ENCODE measurements at regions not wholly inside any gene's neighbourhood (a gene's known extent, or its start where the extent isn't known, plus 50 kb on each side); places are given as distances from the start of the nearest gene placed in this dataset.

- Histone ChIP-seq H3K4me3 (ENCODE audit: low read length) (no peak overlapping the region), H3K4me2 (ENCODE audit: low read length) (no peak overlapping the region), H3K9me2 (replicated peaks; ENCODE audit: low read length) (no peaks in the 10 kb centered on the region), H3K36me3 (ENCODE audit: low read depth, low read length) (no peaks in the 10 kb centered on the region), H3F3A (ENCODE audit: low read length, unreplicated experiment) (no peaks in the 10 kb centered on the region), H3K9me3 (ENCODE audit: low read length) (no peaks in the 10 kb centered on the region), H3K27ac (ENCODE audit: low read length) (no peak overlapping the region), H4K20me1 (ENCODE audit: low read length) (no peaks in the 10 kb centered on the region), H3K4me1 (ENCODE audit: insufficient read depth, low read length) (no peaks in the 10 kb centered on the region), H3K79me2 (ENCODE audit: low read length) (no peaks in the 10 kb centered on the region), H3K9ac (ENCODE audit: low read length) (no peak overlapping the region), H3K27me3 (ENCODE audit: low read length) (peaks cover 29% of the 10 kb centered on the region), H2AFZ (ENCODE audit: low read length) (no peak overlapping the region)
- ChIA-PET POLR2A (ENCODE audit: unreplicated experiment) (no interaction called here), CTCF (no interaction called here)
- DNase-seq (no peak), ATAC-seq (no peak)
- no TSS peak for BruUV-seq (replicated peaks)
- intact Hi-C loops (cut with micrococcal nuclease): no loop called here
- TF ChIP-seq EZH2phosphoT487 (IDR thresholded peaks at IDR 0.05; ENCODE audit: borderline replicate concordance, low read length) (no peak), EZH2 (IDR thresholded peaks at IDR 0.05; ENCODE audit: low read length, unreplicated experiment) (no peak), CTCF (conservative IDR thresholded peaks at IDR 0.05; ENCODE audit: low read depth, low read length) (no peak)
These were observed 843.4 kb downstream of the TBC1D22A start for GRCh38 chr22:47605886-47606285.

GRCh38 chr22:47605441-47605840 is 843.0 kb downstream of the TBC1D22A start:
- Histone ChIP-seq H3K79me2 (ENCODE audit: low read length) (no peaks in the 10 kb centered on the region), H3F3A (ENCODE audit: low read length, unreplicated experiment) (no peaks in the 10 kb centered on the region), H3K9me2 (replicated peaks; ENCODE audit: low read length) (no peaks in the 10 kb centered on the region), H3K4me2 (ENCODE audit: low read length) (no peak overlapping the region), H3K9ac (ENCODE audit: low read length) (no peak overlapping the region), H3K27ac (ENCODE audit: low read length) (no peak overlapping the region), H3K27me3 (ENCODE audit: low read length) (peaks cover 29% of the 10 kb centered on the region), H4K20me1 (ENCODE audit: low read length) (no peaks in the 10 kb centered on the region), H2AFZ (ENCODE audit: low read length) (no peak overlapping the region), H3K9me3 (ENCODE audit: low read length) (no peaks in the 10 kb centered on the region), H3K4me1 (ENCODE audit: insufficient read depth, low read length) (no peaks in the 10 kb centered on the region), H3K36me3 (ENCODE audit: low read depth, low read length) (no peaks in the 10 kb centered on the region), H3K4me3 (ENCODE audit: low read length) (no peak overlapping the region)
- TF ChIP-seq EZH2 (IDR thresholded peaks at IDR 0.05; ENCODE audit: low read length, unreplicated experiment) (no peak), EZH2phosphoT487 (IDR thresholded peaks at IDR 0.05; ENCODE audit: borderline replicate concordance, low read length) (no peak), CTCF (conservative IDR thresholded peaks at IDR 0.05; ENCODE audit: low read depth, low read length) (no peak)
- CTCF ChIA-PET: no interaction called here
- DNase-seq (no peak), ATAC-seq (no peak)
- intact Hi-C loops (cut with micrococcal nuclease): no loop called here
- BruUV-seq (replicated peaks): no TSS peak
- POLR2A ChIA-PET (ENCODE audit: unreplicated experiment): no interaction called here

GRCh38 chr22:47604563-47604962 is 842.1 kb downstream of the TBC1D22A start:
- peaks cover 29% of the 10 kb centered on the region for H3K27me3 ChIP-seq (ENCODE audit: low read length)
- H3K4me3 ChIP-seq (ENCODE audit: low read length): no peak overlapping the region
- no peaks in the 10 kb centered on the region for H3K4me1 ChIP-seq (ENCODE audit: insufficient read depth, low read length)
- ChIA-PET CTCF (no interaction called here), POLR2A (ENCODE audit: unreplicated experiment) (no interaction called here)
- H3F3A ChIP-seq (ENCODE audit: low read length, unreplicated experiment): no peaks in the 10 kb centered on the region
- H3K9ac ChIP-seq (ENCODE audit: low read length): no peak overlapping the region
- DNase-seq (no peak), ATAC-seq (no peak)
- no peaks in the 10 kb centered on the region for H4K20me1 ChIP-seq (ENCODE audit: low read length)
- no peak for TF ChIP-seq EZH2 (IDR thresholded peaks at IDR 0.05; ENCODE audit: low read length, unreplicated experiment)
- TF ChIP-seq EZH2phosphoT487 (IDR thresholded peaks at IDR 0.05; ENCODE audit: borderline replicate concordance, low read length): no peak
- no peak for TF ChIP-seq CTCF (conservative IDR thresholded peaks at IDR 0.05; ENCODE audit: low read depth, low read length)
- no peak overlapping the region for H3K4me2 ChIP-seq (ENCODE audit: low read length)
- H2AFZ ChIP-seq (ENCODE audit: low read length): no peak overlapping the region
- no peaks in the 10 kb centered on the region for H3K9me2 ChIP-seq (replicated peaks; ENCODE audit: low read length)
- intact Hi-C loops (cut with micrococcal nuclease): no loop called here
- no peak overlapping the region for H3K27ac ChIP-seq (ENCODE audit: low read length)
- H3K79me2 ChIP-seq (ENCODE audit: low read length): no peaks in the 10 kb centered on the region
- no peaks in the 10 kb centered on the region for H3K9me3 ChIP-seq (ENCODE audit: low read length)
- BruUV-seq (replicated peaks): no TSS peak
- no peaks in the 10 kb centered on the region for H3K36me3 ChIP-seq (ENCODE audit: low read depth, low read length)

Measured in PC-3 (cell line).